GM06990 (cell line): ENCODE measurements at regions not wholly inside any gene's neighbourhood (a gene's known extent, or its start where the extent isn't known, plus 50 kb on each side); places are given as distances from the start of the nearest gene placed in this dataset.

Experiments used
- DNase-seq: peaks from one replicate; pipeline ENCODE4 v3.0.0-alpha.2; 2011; ENCODE audit not compliant: insufficient read length; ENCODE audit errors: extremely low read depth
- H3K27me3 ChIP-seq: replicated peaks from 2 replicates; pipeline ENCODE4 v1.6.0; 2011; ENCODE audit warnings: low read length; ENCODE audit not compliant: control insufficient read depth, insufficient read depth
- H3K36me3 ChIP-seq: 2 replicates; pipeline ENCODE4 v1.5.1; 2011; ENCODE audit warnings: low read length; ENCODE audit not compliant: control insufficient read depth, insufficient read depth
- H3K4me3 ChIP-seq: replicated peaks from 2 replicates; pipeline ENCODE4 v1.5.1; 2011; ENCODE audit warnings: low read depth, mild to moderate bottlenecking, control low read depth, low read length
- TF ChIP-seq, protein P1 (sequence below): IDR thresholded peaks from 2 replicates; pipeline ENCODE4 v1.5.1; 2011; ENCODE audit warnings: low read length, control low read depth, mild to moderate bottlenecking, inconsistent platforms; ENCODE audit not compliant: insufficient read depth, poor library complexity, severe bottlenecking

DNA sequence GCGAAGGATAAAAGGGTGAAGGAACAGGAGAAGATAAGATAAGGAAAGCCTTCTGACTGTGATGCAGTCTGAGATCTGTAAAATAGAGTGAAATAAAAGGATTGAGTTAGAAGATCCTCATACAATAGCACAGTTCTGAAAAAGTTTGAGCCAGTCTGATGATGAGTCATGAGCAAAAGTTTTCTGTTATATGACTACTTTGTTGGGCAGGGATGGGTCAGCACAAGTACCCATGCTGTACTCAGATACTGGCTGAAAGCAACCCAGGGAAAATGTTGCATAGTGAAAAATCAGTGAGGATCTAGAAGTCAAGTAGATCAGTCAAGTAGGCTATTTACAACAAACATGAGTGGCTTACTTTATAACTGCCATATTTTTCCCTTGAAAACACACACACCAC lies 253.5 kb downstream of the PCDH10 start:
- no peaks in the 10 kb centered on the region for H3K36me3 ChIP-seq
- TF ChIP-seq, protein P1, sequence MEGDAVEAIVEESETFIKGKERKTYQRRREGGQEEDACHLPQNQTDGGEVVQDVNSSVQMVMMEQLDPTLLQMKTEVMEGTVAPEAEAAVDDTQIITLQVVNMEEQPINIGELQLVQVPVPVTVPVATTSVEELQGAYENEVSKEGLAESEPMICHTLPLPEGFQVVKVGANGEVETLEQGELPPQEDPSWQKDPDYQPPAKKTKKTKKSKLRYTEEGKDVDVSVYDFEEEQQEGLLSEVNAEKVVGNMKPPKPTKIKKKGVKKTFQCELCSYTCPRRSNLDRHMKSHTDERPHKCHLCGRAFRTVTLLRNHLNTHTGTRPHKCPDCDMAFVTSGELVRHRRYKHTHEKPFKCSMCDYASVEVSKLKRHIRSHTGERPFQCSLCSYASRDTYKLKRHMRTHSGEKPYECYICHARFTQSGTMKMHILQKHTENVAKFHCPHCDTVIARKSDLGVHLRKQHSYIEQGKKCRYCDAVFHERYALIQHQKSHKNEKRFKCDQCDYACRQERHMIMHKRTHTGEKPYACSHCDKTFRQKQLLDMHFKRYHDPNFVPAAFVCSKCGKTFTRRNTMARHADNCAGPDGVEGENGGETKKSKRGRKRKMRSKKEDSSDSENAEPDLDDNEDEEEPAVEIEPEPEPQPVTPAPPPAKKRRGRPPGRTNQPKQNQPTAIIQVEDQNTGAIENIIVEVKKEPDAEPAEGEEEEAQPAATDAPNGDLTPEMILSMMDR: no peak
- no peak for DNase-seq
- H3K4me3 ChIP-seq: no peak overlapping the region
- no peaks in the 10 kb centered on the region for H3K27me3 ChIP-seq

DNA sequence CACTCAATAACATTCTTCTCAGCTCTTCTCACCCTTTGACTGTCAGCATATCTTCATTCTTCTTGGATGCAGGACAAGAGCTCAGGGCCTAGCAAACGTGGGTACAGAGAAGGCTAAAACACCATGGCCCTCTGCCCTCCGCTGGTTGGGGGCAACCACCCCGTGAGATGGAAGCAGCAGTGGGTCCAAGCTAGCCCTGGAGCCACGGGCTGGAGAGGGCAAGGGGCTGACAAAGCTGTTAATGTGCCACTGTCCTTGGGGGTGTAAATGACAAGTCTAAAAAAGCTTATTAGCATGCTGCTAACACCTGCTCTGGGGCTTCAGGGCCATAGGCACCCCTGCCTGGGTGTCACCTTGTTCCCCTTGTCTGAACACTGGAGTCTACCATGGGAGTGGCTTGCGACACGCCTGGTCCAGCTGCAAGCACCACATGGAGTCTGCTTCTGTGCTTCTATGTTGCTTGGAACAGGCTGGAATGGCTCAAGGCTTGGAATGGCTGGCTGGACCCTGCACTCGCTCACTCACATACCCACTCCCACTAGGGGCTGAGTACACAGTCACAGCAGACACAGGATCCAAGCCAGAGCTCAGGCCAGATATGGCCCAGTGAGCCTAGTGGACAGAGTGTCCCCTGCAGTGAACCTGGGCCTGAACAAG lies 246.0 kb downstream of the PCDH10 start:
- Histone ChIP-seq H3K36me3 (no peaks in the 10 kb centered on the region), H3K4me3 (no peak overlapping the region), H3K27me3 (no peaks in the 10 kb centered on the region)
- DNase-seq: no peak
- TF ChIP-seq, protein P1: no peak

- no peak overlapping the region for H3K4me3 ChIP-seq
- H3K36me3 ChIP-seq: no peaks in the 10 kb centered on the region
- H3K27me3 ChIP-seq: no peaks in the 10 kb centered on the region
- TF ChIP-seq, protein P1: no peak
- no peak for DNase-seq
Measured at GRCh38 chr4:133390198-133390855, 241.2 kb downstream of the PCDH10 start.

- TF ChIP-seq, protein P1: no peak
- H3K36me3 ChIP-seq: no peaks in the 10 kb centered on the region
- DNase-seq: no peak
- H3K27me3 ChIP-seq: no peaks in the 10 kb centered on the region
- H3K4me3 ChIP-seq: no peak overlapping the region
Measured at GRCh38 chr4:133389029-133389428, 239.9 kb downstream of the PCDH10 start.

DNA sequence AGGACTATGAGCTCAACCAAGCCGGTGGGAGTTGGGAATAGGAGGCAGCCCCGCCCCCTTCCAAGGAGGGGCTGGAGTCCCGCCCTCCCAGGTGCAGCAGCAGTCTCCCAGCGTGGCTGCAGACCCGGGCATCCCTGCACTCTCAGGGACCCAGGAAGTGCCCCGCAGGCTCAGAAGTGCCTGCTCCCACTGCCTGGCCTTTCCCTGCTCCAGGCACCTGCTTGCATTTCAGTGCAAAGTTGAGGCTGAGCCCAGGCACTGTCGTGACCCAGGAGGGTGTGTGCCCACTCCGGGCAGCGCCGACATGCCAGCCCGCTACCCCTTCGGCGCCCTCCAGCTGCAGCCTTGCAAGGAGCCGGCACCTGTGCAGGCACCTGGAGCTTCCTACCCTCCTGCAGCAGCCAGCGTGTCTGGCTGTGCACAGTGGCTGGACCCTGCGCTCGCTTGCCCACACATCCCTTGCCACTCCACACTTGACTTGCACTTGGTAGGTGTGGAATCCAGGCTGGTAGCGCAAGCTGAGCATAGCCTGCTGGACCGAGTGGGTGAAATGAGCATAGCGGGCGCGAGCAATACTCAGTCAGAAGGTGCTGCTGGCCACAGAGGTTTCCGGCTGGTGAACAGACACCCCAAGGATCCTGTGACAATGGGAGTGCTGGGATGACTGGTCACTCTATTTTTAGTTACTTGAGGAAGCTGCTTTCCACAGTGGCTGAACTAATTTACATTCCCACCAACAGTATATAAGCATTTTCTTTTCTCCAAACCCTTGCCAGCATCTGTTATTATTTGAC lies 236.3 kb downstream of the PCDH10 start:
- no peaks in the 10 kb centered on the region for H3K36me3 ChIP-seq
- TF ChIP-seq, protein P1: no peak
- no peak overlapping the region for H3K4me3 ChIP-seq
- no peaks in the 10 kb centered on the region for H3K27me3 ChIP-seq
- no peak for DNase-seq
